ENCODE measurements at regions not wholly inside any gene's neighbourhood (a gene's known extent, or its start where the extent isn't known, plus 50 kb on each side); places are given as distances from the start of the nearest gene placed in this dataset.

- no peak for DNase-seq (ENCODE audit: extremely low read depth, low read depth, low spot score)
Observed at GRCh38 chr9:91150998-91151717, 210.6 kb downstream of the AUH start.

DNA sequence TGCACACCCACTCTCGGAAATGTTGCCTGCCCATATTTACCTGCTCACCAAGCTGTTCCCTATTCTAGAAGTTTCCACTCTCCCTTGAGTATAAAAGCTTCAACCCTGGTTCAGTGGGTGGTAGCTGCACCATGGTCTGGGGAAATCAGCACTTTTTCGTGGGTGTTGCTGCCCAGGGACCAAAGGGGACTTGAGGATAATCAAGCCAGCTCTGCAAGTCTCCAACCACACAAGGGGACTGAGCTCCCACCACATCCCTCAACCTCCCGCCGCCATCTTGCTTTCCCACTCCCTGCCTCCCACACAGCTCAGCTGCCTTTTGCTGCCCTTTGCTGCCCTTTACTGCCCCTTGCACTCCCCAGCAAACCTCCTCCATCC lies 210.0 kb downstream of the AUH start:
- DNase-seq (ENCODE audit: extremely low read depth, low read depth, low spot score): no peak

- no peak for DNase-seq (ENCODE audit: extremely low read depth, low read depth, low spot score)
Observed at GRCh38 chr9:91154686-91155085, 207.0 kb downstream of the AUH start.

GRCh38 chr9:91155181-91155580 lies 206.5 kb downstream of the AUH start:
- no peak for DNase-seq (ENCODE audit: extremely low read depth, low read depth, low spot score)

DNA sequence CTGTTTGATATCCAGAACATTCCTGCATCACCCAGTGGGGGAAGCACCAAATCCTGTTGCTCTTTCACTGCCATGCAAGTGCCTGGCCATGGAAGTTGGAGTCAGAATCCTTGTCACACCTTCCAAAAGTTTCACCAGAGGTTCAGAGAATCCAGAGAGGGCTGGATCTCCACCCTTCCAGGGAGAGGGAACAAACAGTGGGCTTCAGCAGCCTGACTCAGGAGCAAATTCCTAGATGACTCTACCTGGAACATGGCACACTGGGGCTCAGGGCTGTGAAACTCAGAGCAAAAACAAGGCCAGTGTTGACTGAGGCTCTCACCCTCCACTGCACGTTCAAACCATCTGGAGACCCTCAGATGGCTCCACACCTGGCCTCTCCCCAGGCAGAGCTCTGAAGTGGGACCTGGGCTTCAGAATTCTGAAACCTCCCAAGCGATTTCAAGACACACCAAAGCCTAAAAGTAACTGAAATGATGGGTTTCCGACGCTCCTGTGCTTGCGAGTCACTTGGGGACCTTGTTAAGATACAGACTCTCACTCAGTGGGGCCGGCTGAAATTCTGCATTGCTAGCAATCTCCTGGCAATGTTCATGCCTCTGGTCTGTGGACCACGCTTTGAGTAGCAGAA lies 205.9 kb downstream of the AUH start:
- no peak for DNase-seq (ENCODE audit: extremely low read depth, low read depth, low spot score)

GRCh38 chr9:91156451-91157234 lies 205.1 kb downstream of the AUH start:
- no peak for DNase-seq (ENCODE audit: extremely low read depth, low read depth, low spot score)

GRCh38 chr9:91157883-91158282 lies 203.8 kb downstream of the AUH start:
- DNase-seq (ENCODE audit: extremely low read depth, low read depth, low spot score): no peak

DNA sequence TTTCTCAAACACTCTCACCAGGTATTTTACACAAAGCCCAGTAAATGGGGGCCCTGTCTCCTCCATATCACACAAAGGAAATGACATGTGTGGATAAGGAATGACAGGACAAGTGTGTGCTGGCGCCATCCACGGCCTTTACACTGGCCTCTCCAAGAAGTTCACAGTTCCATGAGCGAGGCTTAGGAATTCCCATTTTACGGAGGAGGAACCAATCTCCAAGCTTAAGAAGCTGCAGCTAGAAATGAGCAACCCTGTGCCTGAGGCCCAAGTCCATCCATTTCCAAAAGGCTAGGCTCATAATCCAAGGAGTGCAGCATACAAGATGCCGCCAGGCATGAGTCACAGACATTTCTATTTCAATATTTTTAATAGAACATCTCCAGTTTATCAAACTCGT lies 203.4 kb downstream of the AUH start:
- no peak for DNase-seq (ENCODE audit: extremely low read depth, low read depth, low spot score)

GRCh38 chr9:91158946-91159345 lies 202.8 kb downstream of the AUH start:
- DNase-seq (ENCODE audit: extremely low read depth, low read depth, low spot score): no peak

- no peak for DNase-seq (ENCODE audit: extremely low read depth, low read depth, low spot score)
Observed at GRCh38 chr9:91159664-91160121, 202.0 kb downstream of the AUH start.

- DNase-seq (ENCODE audit: extremely low read depth, low read depth, low spot score): no peak
Observed at GRCh38 chr9:91160181-91160580, 201.5 kb downstream of the AUH start.

GRCh38 chr9:91160599-91161464 lies 200.9 kb downstream of the AUH start:
- no peak for DNase-seq (ENCODE audit: extremely low read depth, low read depth, low spot score)

GRCh38 chr9:91161465-91162300 lies 200.0 kb downstream of the AUH start:
- no peak for DNase-seq (ENCODE audit: extremely low read depth, low read depth, low spot score)

GRCh38 chr9:91162311-91162710 lies 199.4 kb downstream of the AUH start:
- DNase-seq (ENCODE audit: extremely low read depth, low read depth, low spot score): no peak

DNA sequence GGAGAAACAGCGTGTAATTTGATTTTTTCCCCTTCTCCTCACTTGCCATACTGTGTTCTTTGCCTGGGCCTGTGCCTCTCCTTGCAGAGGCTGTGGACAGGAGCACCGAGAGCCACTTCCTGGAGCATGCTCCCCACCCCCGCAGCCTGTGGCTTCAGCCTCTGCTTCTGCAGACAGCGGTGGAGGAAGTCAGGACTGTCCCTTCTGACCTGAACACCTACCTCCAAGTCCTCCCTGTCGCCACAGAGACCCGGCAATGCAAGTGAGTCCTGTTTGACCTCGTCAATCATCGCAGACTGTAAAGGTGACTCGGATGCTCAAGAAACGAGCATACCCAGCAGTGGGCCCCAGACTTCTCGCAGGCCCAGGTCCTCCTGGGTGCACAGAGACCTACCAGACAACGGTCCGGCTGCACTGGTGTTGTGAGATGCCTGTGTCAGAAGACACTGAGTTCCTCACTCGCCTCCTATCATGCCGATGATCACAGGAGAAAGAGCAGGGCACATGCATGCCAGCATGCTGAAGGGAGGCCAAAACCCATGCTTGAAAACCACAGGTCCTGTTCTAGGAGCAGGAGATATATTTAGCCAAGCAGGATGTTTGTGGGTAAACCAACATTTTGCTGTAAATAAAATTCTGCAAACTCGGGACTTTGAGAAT lies 198.8 kb downstream of the AUH start:
- DNase-seq (ENCODE audit: extremely low read depth, low read depth, low spot score): no peak

- no peak for DNase-seq (ENCODE audit: extremely low read depth, low read depth, low spot score)
Observed at GRCh38 chr9:91163444-91163772, 198.3 kb downstream of the AUH start.

- DNase-seq (ENCODE audit: extremely low read depth, low read depth, low spot score): no peak
Observed at GRCh38 chr9:91163773-91164471, 197.8 kb downstream of the AUH start.

All from glomerular endothelial cell (primary cell).